Panc1 (cell line): ENCODE measurements at regions not wholly inside any gene's neighbourhood (a gene's known extent, or its start where the extent isn't known, plus 50 kb on each side); places are given as distances from the start of the nearest gene placed in this dataset.

Source experiments
- ATAC-seq: fragments of 200-7000 bp; cut with Tn5 transposase; 2 replicates; pipeline ENCODE4 v1.9.1; 2020; ENCODE audit warnings: mild to moderate bottlenecking, moderate library complexity
- BruUV-seq: library from RNA; stranded (reverse); fragments of 400-500 nt; replicated peaks from 2 replicates; lab custom pipeline; 2021; lab: Mats Ljungman, UMichigan
- CTCF ChIA-PET: fragments of 300-600 bp; sonication (Branson Sonifier 250); formaldehyde crosslinking; loops from one replicate; lab custom pipeline; 2022; ENCODE audit warnings: antibody characterized with exemption; lab: Charles Lee
- POLR2A ChIA-PET: fragments of 300-600 bp; sonication (Branson Sonifier 250); formaldehyde crosslinking; loops from one replicate; lab custom pipeline; 2022; ENCODE audit warnings: antibody characterized with exemption; lab: Charles Lee
- DNase-seq: peaks from one replicate; pipeline ENCODE4 v3.0.0-alpha.2; 2010; ENCODE audit warnings: low read depth, low spot score
- H3K27ac ChIP-seq: 2 replicates; pipeline ENCODE4 v1.5.1; 2011; ENCODE audit warnings: mild to moderate bottlenecking, low read length, inconsistent platforms
- H3K27me3 ChIP-seq: fragments of 200-500 bp; sonication (Bioruptor generic); 2 replicates; pipeline ENCODE4 v1.6.0; 2014; ENCODE audit warnings: low read length, inconsistent platforms; ENCODE audit not compliant: control insufficient read depth, insufficient read depth
- H3K36me3 ChIP-seq: fragments of 200-500 bp; sonication (Bioruptor generic); 2 replicates; pipeline ENCODE4 v1.5.1; 2014; ENCODE audit warnings: inconsistent platforms, mild to moderate bottlenecking, low read length, moderate library complexity; ENCODE audit not compliant: control insufficient read depth, insufficient read depth
- H3K4me1 ChIP-seq: 2 replicates; pipeline ENCODE4 v1.5.1; 2011; ENCODE audit warnings: inconsistent platforms, mild to moderate bottlenecking, low read length, moderate library complexity; ENCODE audit not compliant: control insufficient read depth, insufficient read depth
- H3K4me3 ChIP-seq, 2 experiments: 2 replicates each; pipeline ENCODE4 v1.5.1; 2011 to 2012; ENCODE audit warnings: low read depth in 2 of 2, low read length in 2 of 2, mild to moderate bottlenecking in 2 of 2, inconsistent platforms in 1 of 2, moderate library complexity in 1 of 2
- H3K9me3 ChIP-seq: fragments of 200-500 bp; sonication (Bioruptor generic); 2 replicates; pipeline ENCODE4 v1.5.1; 2014; ENCODE audit warnings: low read depth, mild to moderate bottlenecking, inconsistent platforms, low read length, moderate library complexity; ENCODE audit not compliant: control insufficient read depth, insufficient read depth
- POLR2AphosphoS5 ChIP-seq: IDR thresholded peaks from 2 replicates; pipeline ENCODE4 v1.6.1; 2012; ENCODE audit warnings: mild to moderate bottlenecking, low read depth, low read length, moderate library complexity
- SIN3A ChIP-seq: IDR thresholded peaks from 2 replicates; pipeline ENCODE4 v1.6.1; 2012; ENCODE audit warnings: low read depth, mild to moderate bottlenecking, low read length, moderate library complexity, borderline replicate concordance; ENCODE audit not compliant: insufficient read depth
- TCF7L2 ChIP-seq: IDR thresholded peaks from 2 replicates; pipeline ENCODE4 v1.6.1; 2011; ENCODE audit warnings: mild to moderate bottlenecking, low read depth, low read length, inconsistent platforms
- in situ Hi-C: cut with HindIII; loops from 2 replicates; pipeline ENCODE4 v1.10.0; 2016; ENCODE audit warnings: low sequenced_read_pairs, low pct_unique_long_range_greater_than_20kb
- intact Hi-C: fragments of 100-400 bp; cut with micrococcal nuclease; formaldehyde crosslinking; loops from one replicate; pipeline ENCODE4 v1.10.0; 2022; ENCODE audit not compliant: unreplicated experiment
- TF ChIP-seq, protein P1 (sequence below): fragments of 450-650 bp; IDR thresholded peaks from 2 replicates; pipeline ENCODE4 v1.5.1; 2017; ENCODE audit warnings: mild to moderate bottlenecking
- TF ChIP-seq, protein P2 (sequence below), 2 experiments: IDR thresholded peaks; 2 replicates each; pipeline ENCODE4 v1.6.1; 2011 to 2012; ENCODE audit warnings: low read depth in 2 of 2, control low read depth in 1 of 2, low read length in 1 of 2, mild to moderate bottlenecking in 1 of 2, moderate library complexity in 1 of 2; ENCODE audit not compliant: insufficient read depth in 1 of 2

DNA sequence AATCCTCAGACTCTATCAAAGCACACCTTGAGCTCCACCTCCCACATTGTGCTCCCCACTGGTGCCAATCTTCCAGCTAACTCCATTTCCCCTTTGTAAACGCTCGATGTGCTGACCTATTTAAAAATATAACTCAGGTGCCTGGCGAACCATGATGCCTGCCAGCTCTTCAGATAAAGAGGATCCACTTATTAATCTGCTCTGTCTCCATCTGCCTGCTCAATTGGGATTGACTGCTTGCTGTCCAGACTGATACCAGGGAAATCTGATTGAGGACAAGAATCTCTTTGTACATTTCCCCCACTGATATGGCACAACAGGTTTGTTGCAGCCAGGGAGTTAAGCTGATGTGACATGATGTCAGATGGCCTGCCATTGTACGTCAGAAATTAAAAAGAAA lies 2036.5 kb upstream of the CELF4 start:
- H3K9me3 ChIP-seq = no peaks in the 10 kb centered on the region
- no peak overlapping the region for H3K27ac ChIP-seq
- POLR2A ChIA-PET = no interaction called here
- H3K27me3 ChIP-seq = no peaks in the 10 kb centered on the region
- CTCF ChIA-PET = no interaction called here
- TF ChIP-seq TCF7L2 (no peak), SIN3A (no peak), POLR2AphosphoS5 (no peak)
- TF ChIP-seq, protein P1, sequence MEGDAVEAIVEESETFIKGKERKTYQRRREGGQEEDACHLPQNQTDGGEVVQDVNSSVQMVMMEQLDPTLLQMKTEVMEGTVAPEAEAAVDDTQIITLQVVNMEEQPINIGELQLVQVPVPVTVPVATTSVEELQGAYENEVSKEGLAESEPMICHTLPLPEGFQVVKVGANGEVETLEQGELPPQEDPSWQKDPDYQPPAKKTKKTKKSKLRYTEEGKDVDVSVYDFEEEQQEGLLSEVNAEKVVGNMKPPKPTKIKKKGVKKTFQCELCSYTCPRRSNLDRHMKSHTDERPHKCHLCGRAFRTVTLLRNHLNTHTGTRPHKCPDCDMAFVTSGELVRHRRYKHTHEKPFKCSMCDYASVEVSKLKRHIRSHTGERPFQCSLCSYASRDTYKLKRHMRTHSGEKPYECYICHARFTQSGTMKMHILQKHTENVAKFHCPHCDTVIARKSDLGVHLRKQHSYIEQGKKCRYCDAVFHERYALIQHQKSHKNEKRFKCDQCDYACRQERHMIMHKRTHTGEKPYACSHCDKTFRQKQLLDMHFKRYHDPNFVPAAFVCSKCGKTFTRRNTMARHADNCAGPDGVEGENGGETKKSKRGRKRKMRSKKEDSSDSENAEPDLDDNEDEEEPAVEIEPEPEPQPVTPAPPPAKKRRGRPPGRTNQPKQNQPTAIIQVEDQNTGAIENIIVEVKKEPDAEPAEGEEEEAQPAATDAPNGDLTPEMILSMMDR = no peak
- TF ChIP-seq, protein P2, sequence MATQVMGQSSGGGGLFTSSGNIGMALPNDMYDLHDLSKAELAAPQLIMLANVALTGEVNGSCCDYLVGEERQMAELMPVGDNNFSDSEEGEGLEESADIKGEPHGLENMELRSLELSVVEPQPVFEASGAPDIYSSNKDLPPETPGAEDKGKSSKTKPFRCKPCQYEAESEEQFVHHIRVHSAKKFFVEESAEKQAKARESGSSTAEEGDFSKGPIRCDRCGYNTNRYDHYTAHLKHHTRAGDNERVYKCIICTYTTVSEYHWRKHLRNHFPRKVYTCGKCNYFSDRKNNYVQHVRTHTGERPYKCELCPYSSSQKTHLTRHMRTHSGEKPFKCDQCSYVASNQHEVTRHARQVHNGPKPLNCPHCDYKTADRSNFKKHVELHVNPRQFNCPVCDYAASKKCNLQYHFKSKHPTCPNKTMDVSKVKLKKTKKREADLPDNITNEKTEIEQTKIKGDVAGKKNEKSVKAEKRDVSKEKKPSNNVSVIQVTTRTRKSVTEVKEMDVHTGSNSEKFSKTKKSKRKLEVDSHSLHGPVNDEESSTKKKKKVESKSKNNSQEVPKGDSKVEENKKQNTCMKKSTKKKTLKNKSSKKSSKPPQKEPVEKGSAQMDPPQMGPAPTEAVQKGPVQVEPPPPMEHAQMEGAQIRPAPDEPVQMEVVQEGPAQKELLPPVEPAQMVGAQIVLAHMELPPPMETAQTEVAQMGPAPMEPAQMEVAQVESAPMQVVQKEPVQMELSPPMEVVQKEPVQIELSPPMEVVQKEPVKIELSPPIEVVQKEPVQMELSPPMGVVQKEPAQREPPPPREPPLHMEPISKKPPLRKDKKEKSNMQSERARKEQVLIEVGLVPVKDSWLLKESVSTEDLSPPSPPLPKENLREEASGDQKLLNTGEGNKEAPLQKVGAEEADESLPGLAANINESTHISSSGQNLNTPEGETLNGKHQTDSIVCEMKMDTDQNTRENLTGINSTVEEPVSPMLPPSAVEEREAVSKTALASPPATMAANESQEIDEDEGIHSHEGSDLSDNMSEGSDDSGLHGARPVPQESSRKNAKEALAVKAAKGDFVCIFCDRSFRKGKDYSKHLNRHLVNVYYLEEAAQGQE (IDR thresholded peaks at IDR 0.05; ENCODE audit: insufficient read depth in 1 of 2, low read depth in 2 of 2, low read length in 1 of 2) = no peak
- ATAC-seq (no peak), DNase-seq (no peak)
- in situ Hi-C loops = no loop called here
- intact Hi-C loops = no loop called here
- no peaks in the 10 kb centered on the region for H3K4me1 ChIP-seq
- BruUV-seq = no TSS peak
- H3K4me3 ChIP-seq = no peak overlapping the region
- H3K36me3 ChIP-seq = no peaks in the 10 kb centered on the region; the same call in 1 of the 2 replicates

DNA sequence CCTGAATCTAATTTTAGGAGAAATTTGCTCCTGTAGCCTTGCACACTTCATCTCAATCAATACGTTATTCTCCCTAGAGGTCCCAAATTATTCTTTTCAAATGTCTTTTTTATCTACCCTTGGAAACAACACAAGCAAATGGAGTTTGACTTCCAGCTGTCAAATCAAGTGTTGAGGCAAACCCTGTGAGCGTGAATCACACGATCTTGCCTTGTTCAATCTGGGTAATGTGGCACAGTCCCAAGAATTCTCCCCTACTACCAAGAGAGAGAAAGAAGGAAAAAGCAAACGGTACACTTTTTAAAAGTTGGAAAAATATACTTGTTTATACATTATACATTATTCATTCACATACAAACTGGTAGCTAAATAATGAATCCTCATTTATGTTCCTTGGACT lies 2035.3 kb upstream of the CELF4 start:
- Histone ChIP-seq H3K4me3 (no peak overlapping the region), H3K4me1 (no peaks in the 10 kb centered on the region), H3K36me3 (no peaks in the 10 kb centered on the region; the same call in 1 of the 2 replicates), H3K27me3 (no peaks in the 10 kb centered on the region), H3K27ac (no peak overlapping the region), H3K9me3 (no peaks in the 10 kb centered on the region)
- ChIA-PET CTCF (no interaction called here), POLR2A (no interaction called here)
- ATAC-seq (no peak), DNase-seq (no peak)
- intact Hi-C loops = no loop called here
- TF ChIP-seq TCF7L2 (no peak), POLR2AphosphoS5 (no peak), SIN3A (no peak)
- TF ChIP-seq, protein P1 = no peak
- TF ChIP-seq, protein P2 (IDR thresholded peaks at IDR 0.05; ENCODE audit: insufficient read depth in 1 of 2, low read depth in 2 of 2, low read length in 1 of 2) = no peak
- BruUV-seq = no TSS peak
- in situ Hi-C loops = no loop called here
